Transverse colon (tissue), 3 donors: ENCODE measurements at regions not wholly inside any gene's neighbourhood (a gene's known extent, or its start where the extent isn't known, plus 50 kb on each side); places are given as distances from the start of the nearest gene placed in this dataset.

Source experiments
- CTCF ChIP-seq, 5 experiments: fragments of 200-600 bp in 3 of 5; fragments of 450-650 bp in 2 of 5; sonication (generic) in 3 of 5; IDR thresholded peaks; 1 replicate in 2 of 5; 2 replicates in 3 of 5; pipeline ENCODE4 v1.5.1; 2016 to 2017; ENCODE audit warnings: antibody characterized with exemption in 5 of 5, inconsistent platforms in 3 of 5, mild to moderate bottlenecking in 2 of 5, moderate library complexity in 1 of 5
- EP300 ChIP-seq: sonication (generic); formaldehyde crosslinking; IDR thresholded peaks from one replicate; pipeline ENCODE4 v1.6.1; 2017; ENCODE audit warnings: antibody characterized with exemption, low read depth
- POLR2A ChIP-seq: fragments of 450-650 bp; IDR thresholded peaks from one replicate; pipeline ENCODE4 v1.6.1; 2016; ENCODE audit warnings: antibody characterized with exemption, mild to moderate bottlenecking, moderate library complexity

DNA sequence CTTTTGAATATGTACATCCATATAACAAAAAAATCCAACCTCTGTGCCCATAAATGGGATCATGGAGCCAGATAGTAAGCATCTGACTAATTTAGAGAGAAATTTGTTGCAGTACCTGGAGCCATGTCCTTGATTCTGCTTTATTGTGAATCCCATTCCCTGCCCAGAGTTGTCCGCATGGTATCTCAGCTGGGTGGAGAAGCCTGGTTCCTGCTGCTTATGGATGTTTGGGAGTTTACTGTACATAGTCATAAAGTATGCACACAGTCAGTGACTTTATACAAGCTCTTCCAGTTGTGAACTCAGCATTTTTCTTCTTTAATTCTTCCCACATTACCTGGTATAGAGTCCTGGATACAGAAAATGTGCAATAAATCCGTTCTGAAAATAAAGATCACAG, 346.0 kb downstream of the FIGN start:
- TF ChIP-seq CTCF (IDR thresholded peaks at IDR 0.05) (no peak), EP300 (no peak), POLR2A (no peak)
